Endothelial cell of umbilical vein (primary cell): ENCODE measurements at regions not wholly inside any gene's neighbourhood (a gene's known extent, or its start where the extent isn't known, plus 50 kb on each side); places are given as distances from the start of the nearest gene placed in this dataset.

Experiments used
- BruUV-seq: library from RNA; stranded (reverse); fragments of 400-500 nt; replicated peaks from 2 replicates; lab custom pipeline; 2021; lab: Mats Ljungman, UMichigan
- CTCF ChIA-PET: fragments of 300-600, 350-600 bp; sonication (Branson Sonifier 250); formaldehyde crosslinking; loops from one replicate; lab custom pipeline; 2021; ENCODE audit warnings: antibody characterized with exemption, inconsistent platforms; lab: Charles Lee
- POLR2A ChIA-PET: fragments of 300-600, 350-600 bp; sonication (Branson Sonifier 250); formaldehyde crosslinking; loops from one replicate; lab custom pipeline; 2021; ENCODE audit warnings: antibody characterized with exemption, inconsistent platforms; lab: Charles Lee
- DNase-seq: peaks from one replicate; pipeline ENCODE4 v3.0.0-alpha.2; 2011; ENCODE audit warnings: low read depth, low spot score
- FAIRE-seq: peaks from 2 replicates; lab custom pipeline; 2011; peaks lifted over from hg19 to GRCh38; lab: Jason Lieb, UNC
- H2AFZ ChIP-seq: 2 replicates; pipeline ENCODE4 v1.6.0; 2012; ENCODE audit warnings: low read depth, low read length, control low read depth, inconsistent platforms
- H3K27ac ChIP-seq: 2 replicates; pipeline ENCODE4 v1.5.1; 2011; ENCODE audit warnings: low read depth, mild to moderate bottlenecking, control low read depth, low read length, moderate library complexity; ENCODE audit not compliant: insufficient read depth
- H3K27me3 ChIP-seq, 2 experiments: 2 replicates each; pipeline versions ENCODE4 v1.6.0 to v1.6.1; 2011; ENCODE audit warnings: low read length in 2 of 2, mixed read lengths in 1 of 2; ENCODE audit not compliant: control insufficient read depth in 2 of 2, insufficient read depth in 2 of 2
- H3K36me3 ChIP-seq, 2 experiments: 2 replicates in 1 of 2; 3 replicates in 1 of 2; pipeline ENCODE4 v1.5.1; 2011; ENCODE audit warnings: low read length in 2 of 2, mild to moderate bottlenecking in 1 of 2, moderate library complexity in 1 of 2; ENCODE audit not compliant: control insufficient read depth in 2 of 2, insufficient read depth in 2 of 2; ENCODE audit errors: extremely low read depth in 1 of 2
- H3K4me1 ChIP-seq: 3 replicates; pipeline ENCODE4 v1.5.1; 2011; ENCODE audit warnings: mild to moderate bottlenecking, low read length; ENCODE audit not compliant: control insufficient read depth, insufficient read depth; ENCODE audit errors: extremely low read depth
- H3K4me2 ChIP-seq: 2 replicates; pipeline ENCODE4 v1.6.1; 2011; ENCODE audit warnings: low read length, control low read depth, mixed read lengths; ENCODE audit not compliant: insufficient read depth
- H3K4me3 ChIP-seq, 3 experiments: fragments of 200-600 bp in 1 of 3; sonication (generic), shearing (Covaris generic) in 1 of 3; replicated peaks in 1 of 3; 2 replicates each; pipeline ENCODE4 v1.5.1; 2011 to 2016; ENCODE audit warnings: control low read depth in 3 of 3, low read length in 3 of 3, mild to moderate bottlenecking in 2 of 3, inconsistent platforms in 1 of 3, low read depth in 1 of 3, moderate library complexity in 1 of 3; ENCODE audit not compliant: insufficient read depth in 1 of 3
- H3K79me2 ChIP-seq: 2 replicates; pipeline ENCODE4 v1.6.0; 2012; ENCODE audit warnings: low read length, inconsistent platforms; ENCODE audit not compliant: control insufficient read depth, insufficient read depth
- H3K9ac ChIP-seq: replicated peaks from 2 replicates; pipeline ENCODE3; 2011; ENCODE audit warnings: low read length, control low read depth; ENCODE audit not compliant: insufficient read depth; ENCODE audit errors: extremely low read depth
- H3K9me1 ChIP-seq: replicated peaks from 3 replicates; pipeline ENCODE4 v1.6.0; 2011; ENCODE audit warnings: mild to moderate bottlenecking, low read length; ENCODE audit not compliant: control insufficient read depth, insufficient read depth; ENCODE audit errors: extremely low read depth
- H3K9me3 ChIP-seq: replicated peaks from 2 replicates; pipeline ENCODE4 v1.5.1; 2012; ENCODE audit warnings: low read length, inconsistent platforms; ENCODE audit not compliant: control insufficient read depth, insufficient read depth
- H4K20me1 ChIP-seq: replicated peaks from 2 replicates; pipeline ENCODE3; 2011; ENCODE audit warnings: mild to moderate bottlenecking, low read length; ENCODE audit not compliant: control insufficient read depth, insufficient read depth; ENCODE audit errors: extremely low read depth
- CTCF ChIP-seq, 2 donors: IDR thresholded peaks; 1 replicate in 1 of 2; 2 replicates in 1 of 2; pipeline ENCODE4 v1.5.1; 2011; ENCODE audit warnings: low read length in 2 of 2, mild to moderate bottlenecking in 2 of 2, moderate library complexity in 2 of 2, control low read depth in 1 of 2, inconsistent platforms in 1 of 2, low read depth in 1 of 2; ENCODE audit not compliant: insufficient read depth in 1 of 2; ENCODE audit errors: extremely low read depth in 1 of 2
- EZH2 ChIP-seq: IDR thresholded peaks from 2 replicates; pipeline ENCODE4 v1.6.1; 2012; ENCODE audit warnings: borderline replicate concordance, low read depth, mild to moderate bottlenecking, moderate library complexity, low read length, inconsistent platforms; ENCODE audit not compliant: severe bottlenecking
- FOS ChIP-seq: IDR thresholded peaks from 2 replicates; pipeline ENCODE4 v1.6.1; 2011; ENCODE audit warnings: mild to moderate bottlenecking, low read length, moderate library complexity, borderline replicate concordance; ENCODE audit not compliant: insufficient read depth
- GATA2 ChIP-seq: IDR thresholded peaks from 2 replicates; pipeline ENCODE4 v1.7.0; 2011; ENCODE audit warnings: low read depth, mild to moderate bottlenecking, moderate library complexity, mixed read lengths, low read length; ENCODE audit not compliant: insufficient read length, insufficient read depth
- JUN ChIP-seq: IDR thresholded peaks from 2 replicates; pipeline ENCODE4 v1.6.1; 2011; ENCODE audit warnings: borderline replicate concordance, low read depth; ENCODE audit not compliant: insufficient read length, insufficient read depth
- MAX ChIP-seq: IDR thresholded peaks from 2 replicates; pipeline ENCODE4 v1.6.1; 2011; ENCODE audit not compliant: insufficient read depth, insufficient read length
- MYC ChIP-seq: IDR thresholded peaks from one replicate; pipeline ENCODE4 v1.6.1; 2011; ENCODE audit warnings: mild to moderate bottlenecking, low read depth, low read length
- POLR2A ChIP-seq: IDR thresholded peaks from 2 replicates; pipeline ENCODE4 v1.6.1; 2012; ENCODE audit warnings: low read depth, mild to moderate bottlenecking, control low read depth, low read length
- POLR2AphosphoS5 ChIP-seq: IDR thresholded peaks from 2 replicates; pipeline ENCODE4 v1.6.1; 2012; ENCODE audit warnings: low read depth, mild to moderate bottlenecking, control low read depth, low read length, moderate library complexity; ENCODE audit not compliant: insufficient read depth
- dilution Hi-C: fragments of 300-500 bp; cut with MboI; formaldehyde crosslinking; loops from one replicate; pipeline ENCODE4 v1.15.0; 2019; ENCODE audit warnings: low sequenced_read_pairs; ENCODE audit not compliant: extremely low pct_ligation_motif_present
- intact Hi-C: fragments of 100-400 bp; cut with micrococcal nuclease; formaldehyde crosslinking; loops from one replicate; pipeline ENCODE4 v1.10.0; 2022

GRCh38 chr2:207311316-207312005 is 145.7 kb upstream of the KLF7 start:
- no peak overlapping the region for H3K4me2 ChIP-seq
- intact Hi-C loops (loop anchor here (1.0 kb wide), 1 partner anchor 23 kb away; no protein-coding TSS in a partner anchor), dilution Hi-C loops (no loop called here)
- peak overlapping the region; percentile 25 for H3K27ac ChIP-seq
- no peaks in the 10 kb centered on the region for H3K27me3 ChIP-seq
- no peaks in the 10 kb centered on the region for H4K20me1 ChIP-seq
- ChIA-PET POLR2A (no interaction called here), CTCF (interaction anchor here (1.4 kb wide), 1 partner anchor 28 kb away, joined by 4 read pairs; no protein-coding TSS in a partner anchor)
- no peak overlapping the region for H2AFZ ChIP-seq
- DNase-seq (peak; percentile 88), FAIRE-seq (peak; percentile 91)
- H3K9ac ChIP-seq = no peak overlapping the region
- no TSS peak for BruUV-seq
- H3K79me2 ChIP-seq = no peaks in the 10 kb centered on the region
- H3K9me1 ChIP-seq = no peaks in the 10 kb centered on the region
- H3K4me1 ChIP-seq = peaks cover 11% of the 10 kb centered on the region
- no peaks in the 10 kb centered on the region for H3K36me3 ChIP-seq
- H3K9me3 ChIP-seq = no peaks in the 10 kb centered on the region
- H3K4me3 ChIP-seq = no peak overlapping the region
- TF ChIP-seq JUN (peak; percentile 91), GATA2 (no peak), POLR2AphosphoS5 (peak; percentile 25), POLR2A (no peak), FOS (peak; percentile 84), MAX (no peak), MYC (no peak), CTCF (IDR thresholded peaks at IDR 0.05; ENCODE audit: extremely low read depth in 1 of 2, insufficient read depth in 1 of 2, low read depth in 1 of 2, low read length in 2 of 2) (peak; percentile 10 to 24), EZH2 (no peak)
